Stimulated activated CD4-positive, alpha-beta T cell treated with anti-CD3 and anti-CD28 coated beads, TNF-alpha, amount 100 ng/mL, for 24 hours (primary cell): ENCODE measurements at regions not wholly inside any gene's neighbourhood (a gene's known extent, or its start where the extent isn't known, plus 50 kb on each side); places are given as distances from the start of the nearest gene placed in this dataset.

Experiments used
- DNase-seq, 3 experiments: peaks; one replicate each; pipeline ENCODE4 v3.0.0-alpha.2; 2020; ENCODE audit warnings: low read depth in 3 of 3

GRCh38 chr1:209375671-209376365, 207.7 kb upstream of the CAMK1G start:
- DNase-seq, result no peak

DNA sequence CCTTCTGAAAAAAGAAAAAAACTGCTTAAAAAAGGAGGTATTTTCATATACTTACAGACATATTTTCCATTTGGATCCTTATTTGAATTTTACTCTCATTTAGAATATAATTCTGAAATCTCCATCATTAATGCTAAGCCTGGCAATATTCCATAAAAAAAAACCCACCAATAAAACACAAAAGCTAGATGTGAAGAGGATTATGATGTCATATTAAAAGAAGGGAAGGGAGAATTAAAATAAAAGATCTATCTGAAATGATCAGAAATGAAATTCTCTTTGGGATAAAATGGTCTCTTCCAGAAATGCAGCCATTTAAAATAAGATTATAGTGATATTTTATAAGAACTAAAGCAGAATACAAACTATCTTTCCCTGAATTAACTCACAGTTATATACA, 206.7 kb upstream of the CAMK1G start:
- no peak for DNase-seq

DNA sequence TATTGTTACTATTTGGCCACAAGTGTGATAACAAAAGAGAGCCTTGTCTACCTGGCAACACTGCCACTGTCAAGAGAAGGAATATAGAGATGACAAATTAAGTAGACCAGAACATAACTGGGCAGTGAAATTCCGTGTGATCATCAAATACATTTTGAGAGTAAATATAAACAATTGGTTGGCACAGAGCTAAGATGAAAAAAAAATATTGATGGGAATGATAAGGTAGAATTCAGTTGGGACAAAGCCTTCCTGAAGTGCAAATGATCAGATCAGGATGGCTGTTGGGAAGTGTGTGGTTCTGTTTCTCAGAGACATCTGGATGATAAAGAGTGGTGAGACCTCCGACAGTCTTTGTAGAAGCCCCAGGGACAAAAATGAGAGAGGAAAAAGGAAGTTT, 205.5 kb upstream of the CAMK1G start:
- no peak for DNase-seq

DNA sequence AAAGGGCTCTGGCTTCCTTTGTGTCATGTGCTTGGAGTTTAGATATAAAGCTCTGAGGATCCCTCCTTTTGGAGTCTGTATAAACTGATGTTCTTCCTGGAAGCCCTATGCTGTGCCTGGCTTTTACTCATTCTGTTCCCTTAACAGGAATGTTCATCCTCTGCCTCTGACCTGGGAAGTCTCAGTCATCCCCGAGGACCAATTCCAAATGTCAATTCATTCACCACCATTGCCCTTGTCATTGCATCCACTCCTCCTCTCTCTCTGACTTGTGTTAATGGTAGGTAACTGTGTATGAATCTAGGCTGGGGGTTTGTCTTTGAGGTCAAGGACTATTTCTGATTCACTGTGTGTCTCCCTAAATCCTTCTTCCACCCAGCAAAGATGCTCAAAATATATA, 204.2 kb upstream of the CAMK1G start:
- DNase-seq, result no peak

DNA sequence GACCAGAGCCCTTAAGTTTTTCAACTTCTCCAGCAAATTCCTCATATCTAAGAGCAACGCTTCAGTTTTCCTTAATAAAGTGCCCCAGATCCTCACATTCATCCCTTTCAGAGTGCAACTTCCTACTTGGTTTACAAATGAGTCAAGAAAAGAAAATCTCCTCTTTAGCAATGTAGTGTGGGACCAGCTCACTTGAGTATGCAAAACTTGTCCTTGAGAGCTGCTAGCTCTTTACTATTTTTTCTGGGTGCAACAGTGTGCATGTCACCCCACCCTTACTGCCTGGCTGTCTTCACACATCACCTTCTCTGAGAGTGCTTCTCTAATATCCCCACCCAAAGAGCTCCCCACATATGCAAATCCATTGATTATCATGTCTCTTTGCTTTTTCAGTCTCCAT, 203.1 kb upstream of the CAMK1G start:
- no peak for DNase-seq

DNA sequence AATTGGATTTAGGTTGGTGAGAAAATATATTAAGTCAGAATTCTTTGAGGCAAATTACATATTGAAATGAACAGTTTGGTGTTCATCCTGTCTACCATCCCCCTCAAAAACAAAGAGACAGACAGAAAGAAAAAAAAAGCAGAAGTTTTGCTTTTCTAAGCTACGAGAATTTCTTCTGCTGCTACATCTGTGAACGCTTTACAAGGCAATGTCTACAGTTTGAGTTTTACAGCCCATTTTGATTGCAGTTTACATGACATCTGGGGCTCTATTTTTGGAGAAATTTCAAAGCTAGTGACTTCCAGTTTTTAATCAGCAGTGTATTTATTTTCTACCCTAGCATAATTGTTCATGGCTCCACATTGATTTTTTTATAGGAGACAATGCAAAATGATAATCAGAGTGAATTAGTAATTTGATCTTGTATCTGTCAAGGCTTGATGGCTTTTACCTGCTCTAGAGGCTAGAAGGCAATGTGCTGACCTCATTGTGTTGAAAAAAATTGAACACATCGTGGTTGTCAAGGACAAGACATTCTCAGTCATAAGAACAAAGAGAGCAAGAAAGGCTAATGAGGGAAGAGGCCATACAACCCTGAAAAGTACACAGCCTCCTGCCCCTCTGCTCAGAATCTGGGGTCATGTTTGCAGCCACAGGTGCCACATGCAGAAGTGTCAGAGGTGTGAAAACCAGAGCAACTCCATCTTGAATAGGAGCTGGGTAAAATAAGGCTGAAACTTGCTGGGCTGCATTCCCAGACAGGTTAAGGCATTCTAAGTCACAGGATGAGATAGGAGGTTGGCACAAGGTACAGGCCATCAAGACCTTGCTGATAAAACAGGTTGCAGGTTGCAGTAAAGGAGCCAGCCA, 201.0 kb upstream of the CAMK1G start:
- DNase-seq, result no peak

DNA sequence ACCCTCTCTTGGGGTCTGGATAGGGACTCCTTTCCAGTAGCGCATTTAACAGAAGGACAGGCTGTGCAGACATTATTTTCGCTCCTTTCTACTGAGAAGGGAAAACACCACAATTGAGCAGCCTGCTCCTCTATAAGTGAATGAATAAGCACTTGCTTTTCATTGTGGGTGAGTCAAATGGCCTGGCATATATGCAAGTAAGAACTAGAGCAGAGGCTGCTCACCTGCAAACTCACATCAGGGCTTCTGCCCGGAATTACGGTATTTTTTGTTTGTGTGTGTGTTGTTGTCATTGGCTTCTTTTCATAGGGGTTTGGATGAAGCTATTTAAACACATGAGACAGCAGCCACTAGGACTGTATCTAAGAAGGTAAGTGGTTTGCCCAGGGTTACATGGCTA, 200.1 kb upstream of the CAMK1G start:
- no peak for DNase-seq

DNA sequence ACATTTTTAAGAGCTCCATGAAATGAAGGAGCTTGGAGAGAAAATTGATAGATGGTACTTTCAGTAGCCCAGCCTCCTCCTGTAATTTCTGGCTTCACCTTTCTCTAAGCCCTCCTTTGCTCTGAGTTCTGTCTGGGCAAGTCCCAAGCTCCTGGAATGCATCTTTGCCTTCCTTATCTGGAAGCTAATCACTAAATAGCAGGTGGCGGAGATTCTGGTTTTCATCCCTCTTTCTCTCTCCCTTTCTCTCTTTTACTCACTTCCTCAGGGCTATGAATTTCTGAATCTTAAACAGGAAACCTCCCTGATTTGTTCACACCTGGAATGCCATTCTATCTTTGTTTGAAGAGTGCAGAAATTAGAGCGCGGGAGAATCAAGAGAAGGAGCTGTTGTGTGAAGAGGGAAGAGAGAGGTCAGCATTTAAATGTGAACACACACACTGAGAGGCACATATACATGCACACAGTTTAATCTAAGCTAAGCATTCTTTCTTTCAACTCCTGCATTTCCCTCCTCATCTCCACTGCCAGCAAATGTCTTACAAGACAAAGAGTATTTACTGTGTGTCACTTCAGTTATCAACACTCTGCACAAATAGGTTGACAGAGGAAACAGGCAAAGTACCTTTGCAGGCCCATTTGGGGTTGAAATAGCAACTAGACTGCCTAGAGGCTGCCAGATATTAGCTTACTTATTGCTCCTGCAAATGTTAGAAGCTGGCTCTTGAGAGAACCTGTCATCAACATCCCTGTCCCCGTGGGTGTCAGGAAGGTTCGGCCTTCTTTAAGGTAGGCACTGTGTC, 199.4 kb upstream of the CAMK1G start:
- DNase-seq, result no peak

GRCh38 chr1:209384710-209385550, 198.6 kb upstream of the CAMK1G start:
- DNase-seq, result no peak

GRCh38 chr1:209386156-209386555, 197.4 kb upstream of the CAMK1G start:
- no peak for DNase-seq

- DNase-seq, result no peak
Measured at GRCh38 chr1:209387271-209387968, 196.1 kb upstream of the CAMK1G start.

DNA sequence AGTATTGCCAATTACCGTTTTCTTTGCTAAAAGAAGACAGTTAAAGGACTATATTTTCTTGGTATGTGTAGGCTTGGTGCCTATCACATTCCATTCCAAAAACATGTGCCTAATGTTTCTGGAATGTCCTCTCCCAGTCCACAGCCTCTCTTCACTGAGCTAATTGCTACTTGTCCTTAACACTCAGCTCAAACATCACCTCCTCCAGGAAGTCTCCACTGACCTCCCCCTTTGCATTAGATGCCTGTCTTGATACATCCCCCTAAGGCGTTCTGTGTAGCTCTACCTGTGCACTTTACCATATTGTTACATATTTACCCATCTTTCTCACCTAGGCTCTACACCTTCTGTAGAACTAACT, 195.6 kb upstream of the CAMK1G start:
- DNase-seq, result no peak

DNA sequence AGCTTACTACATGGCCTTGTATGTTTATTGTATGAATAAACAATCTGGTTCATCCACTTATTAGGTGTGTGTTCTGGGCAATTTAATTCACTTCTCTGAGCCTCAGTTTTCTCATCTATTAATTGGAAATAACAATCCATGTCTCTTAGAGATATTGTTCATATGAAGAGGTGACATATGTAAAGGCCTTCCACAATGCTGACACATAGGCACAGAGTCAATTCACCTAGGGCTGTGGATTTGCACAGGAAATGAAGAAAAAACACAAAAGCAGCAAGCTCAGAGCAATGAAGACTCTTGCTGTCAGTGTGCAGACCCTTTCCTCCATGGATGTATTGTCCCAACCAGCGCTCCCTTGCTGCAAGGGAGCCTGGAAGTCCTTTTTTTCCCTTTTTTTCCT, 195.2 kb upstream of the CAMK1G start:
- no peak for DNase-seq

DNA sequence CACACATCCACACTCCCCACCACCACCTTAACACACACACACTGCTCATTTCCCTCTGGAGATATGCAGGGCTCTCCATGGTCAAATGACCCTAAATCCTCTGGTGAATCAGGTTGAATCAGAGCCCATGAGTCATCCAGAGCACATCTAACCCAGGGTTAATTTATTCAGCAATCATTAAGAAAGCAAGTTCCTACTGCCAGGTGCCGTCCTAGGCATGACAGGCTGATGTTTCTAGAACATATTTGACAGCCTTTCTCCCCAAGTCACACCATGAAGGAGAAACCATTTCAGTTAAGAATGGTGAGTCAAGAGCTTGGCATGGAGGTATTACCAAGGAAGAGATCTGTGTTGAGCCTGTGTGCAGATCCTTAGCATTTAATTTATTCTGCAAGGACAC, 194.3 kb upstream of the CAMK1G start:
- DNase-seq, result no peak

DNA sequence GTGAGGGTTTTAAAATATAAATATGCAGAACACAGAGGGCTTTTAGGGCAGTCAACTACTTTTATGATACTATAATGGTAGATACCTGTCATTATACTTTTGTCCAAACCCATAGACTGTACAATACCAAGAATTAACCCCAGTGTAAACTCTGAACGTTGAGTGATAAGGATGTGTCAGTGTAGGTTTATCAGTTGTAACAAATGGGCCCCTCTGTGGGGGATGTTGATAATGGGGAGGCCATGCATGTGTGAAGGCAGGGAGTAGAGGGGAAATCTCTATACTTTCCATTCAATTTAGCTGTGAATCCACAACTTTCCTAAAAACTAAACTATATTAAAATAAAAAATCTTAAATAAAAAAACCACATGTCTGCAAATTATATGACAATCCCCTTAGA, 193.5 kb upstream of the CAMK1G start:
- no peak for DNase-seq

- DNase-seq, result no peak
Measured at GRCh38 chr1:209390764-209391163, 192.8 kb upstream of the CAMK1G start.

- no peak for DNase-seq
Measured at GRCh38 chr1:209391792-209392191, 191.7 kb upstream of the CAMK1G start.

- DNase-seq, result no peak
Measured at GRCh38 chr1:209395169-209395568, 188.3 kb upstream of the CAMK1G start.

GRCh38 chr1:209397371-209397770, 186.1 kb upstream of the CAMK1G start:
- no peak for DNase-seq

DNA sequence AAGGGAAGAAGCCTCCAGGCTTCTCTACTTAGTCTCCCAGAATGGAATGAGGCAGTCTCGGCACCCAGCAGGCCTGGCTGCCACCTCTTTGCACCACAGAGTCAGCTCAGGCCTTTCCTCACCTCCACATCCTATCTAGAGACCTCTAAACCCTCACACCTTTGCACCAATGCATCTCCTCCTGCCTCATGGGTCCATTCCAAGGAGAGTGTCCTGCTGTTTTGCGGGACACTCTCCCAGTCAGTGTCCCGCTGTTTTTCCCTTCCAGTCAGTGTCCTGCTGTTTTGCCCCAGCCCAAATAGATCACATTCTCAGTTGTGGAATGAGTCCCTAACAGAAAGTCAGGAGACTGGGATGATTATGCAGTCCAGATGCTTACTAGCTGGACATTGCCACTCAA, 185.6 kb upstream of the CAMK1G start:
- DNase-seq, result no peak
